ENCODE measurements at regions not wholly inside any gene's neighbourhood (a gene's known extent, or its start where the extent isn't known, plus 50 kb on each side); places are given as distances from the start of the nearest gene placed in this dataset.

GRCh38 chr3:76949033-76949432 lies 90.9 kb upstream of the ROBO2 start:
- no peak for TF ChIP-seq MEIS1 (CRISPR knock-in tag; IDR thresholded peaks at IDR 0.05; ENCODE audit: borderline replicate concordance)
- TF ChIP-seq ZNF548 (tag by site-specific recombination; IDR thresholded peaks at IDR 0.05): no peak
- TF ChIP-seq ZNF175 (tag by site-specific recombination; IDR thresholded peaks at IDR 0.05): no peak
- TF ChIP-seq ZNF335 (tag by site-specific recombination; conservative IDR thresholded peaks at IDR 0.05): no peak
- TF ChIP-seq PRDM4 (tag by site-specific recombination; IDR thresholded peaks at IDR 0.05): no peak
- TF ChIP-seq, protein P1, sequence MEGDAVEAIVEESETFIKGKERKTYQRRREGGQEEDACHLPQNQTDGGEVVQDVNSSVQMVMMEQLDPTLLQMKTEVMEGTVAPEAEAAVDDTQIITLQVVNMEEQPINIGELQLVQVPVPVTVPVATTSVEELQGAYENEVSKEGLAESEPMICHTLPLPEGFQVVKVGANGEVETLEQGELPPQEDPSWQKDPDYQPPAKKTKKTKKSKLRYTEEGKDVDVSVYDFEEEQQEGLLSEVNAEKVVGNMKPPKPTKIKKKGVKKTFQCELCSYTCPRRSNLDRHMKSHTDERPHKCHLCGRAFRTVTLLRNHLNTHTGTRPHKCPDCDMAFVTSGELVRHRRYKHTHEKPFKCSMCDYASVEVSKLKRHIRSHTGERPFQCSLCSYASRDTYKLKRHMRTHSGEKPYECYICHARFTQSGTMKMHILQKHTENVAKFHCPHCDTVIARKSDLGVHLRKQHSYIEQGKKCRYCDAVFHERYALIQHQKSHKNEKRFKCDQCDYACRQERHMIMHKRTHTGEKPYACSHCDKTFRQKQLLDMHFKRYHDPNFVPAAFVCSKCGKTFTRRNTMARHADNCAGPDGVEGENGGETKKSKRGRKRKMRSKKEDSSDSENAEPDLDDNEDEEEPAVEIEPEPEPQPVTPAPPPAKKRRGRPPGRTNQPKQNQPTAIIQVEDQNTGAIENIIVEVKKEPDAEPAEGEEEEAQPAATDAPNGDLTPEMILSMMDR (tag by site-specific recombination; IDR thresholded peaks at IDR 0.05): no peak
- no peak for TF ChIP-seq MZF1 (tag by site-specific recombination; IDR thresholded peaks at IDR 0.05; ENCODE audit: borderline replicate concordance)
- TF ChIP-seq KLF8 (tag by site-specific recombination; IDR thresholded peaks at IDR 0.05): no peak
- TF ChIP-seq REST (tag by site-specific recombination; IDR thresholded peaks at IDR 0.05): no peak
- no peak for TF ChIP-seq ZNF777 (tag by site-specific recombination; IDR thresholded peaks at IDR 0.05; ENCODE audit: borderline replicate concordance)
- no peak for TF ChIP-seq YY2 (tag by site-specific recombination; IDR thresholded peaks at IDR 0.05)
- TF ChIP-seq, protein P2, sequence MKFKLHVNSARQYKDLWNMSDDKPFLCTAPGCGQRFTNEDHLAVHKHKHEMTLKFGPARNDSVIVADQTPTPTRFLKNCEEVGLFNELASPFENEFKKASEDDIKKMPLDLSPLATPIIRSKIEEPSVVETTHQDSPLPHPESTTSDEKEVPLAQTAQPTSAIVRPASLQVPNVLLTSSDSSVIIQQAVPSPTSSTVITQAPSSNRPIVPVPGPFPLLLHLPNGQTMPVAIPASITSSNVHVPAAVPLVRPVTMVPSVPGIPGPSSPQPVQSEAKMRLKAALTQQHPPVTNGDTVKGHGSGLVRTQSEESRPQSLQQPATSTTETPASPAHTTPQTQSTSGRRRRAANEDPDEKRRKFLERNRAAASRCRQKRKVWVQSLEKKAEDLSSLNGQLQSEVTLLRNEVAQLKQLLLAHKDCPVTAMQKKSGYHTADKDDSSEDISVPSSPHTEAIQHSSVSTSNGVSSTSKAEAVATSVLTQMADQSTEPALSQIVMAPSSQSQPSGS (tag by site-specific recombination; IDR thresholded peaks at IDR 0.05; ENCODE audit: low read depth): no peak
